Lung (tissue), 11 donors: ENCODE measurements at regions not wholly inside any gene's neighbourhood (a gene's known extent, or its start where the extent isn't known, plus 50 kb on each side); places are given as distances from the start of the nearest gene placed in this dataset.
"Not testable (repeated sequence)": the region's sequence is repeated elsewhere in the genome, so short reads cannot be mapped to it uniquely, and the experiment has no call there.

Experiments
- ATAC-seq: fragments of 200-7000 bp; cut with Tn5 transposase; one replicate; pipeline ENCODE4 v1.9.1; 2020; ENCODE audit warnings: moderate number of reproducible peaks; ENCODE audit not compliant: insufficient read depth, low FRiP score
- DNase-seq, 3 donors: peaks; one replicate each; pipeline ENCODE4 v3.0.0-alpha.2; 2013 to 2017
- H3K27ac ChIP-seq, 2 donors: one replicate each; pipeline ENCODE4 v1.5.1; 2013; ENCODE audit warnings: mild to moderate bottlenecking in 2 of 2, moderate library complexity in 2 of 2, control low read depth in 1 of 2, inconsistent platforms in 1 of 2, low read depth in 1 of 2, low read length in 1 of 2
- H3K27me3 ChIP-seq, 3 donors: one replicate each; pipeline ENCODE4 v1.5.1; 2013; ENCODE audit warnings: low read length in 2 of 3; ENCODE audit not compliant: control insufficient read depth in 3 of 3, insufficient read depth in 3 of 3
- H3K36me3 ChIP-seq, 4 donors: one replicate each; pipeline ENCODE4 v1.5.1; 2013; ENCODE audit warnings: low read length in 4 of 4, mild to moderate bottlenecking in 1 of 4, moderate library complexity in 1 of 4; ENCODE audit not compliant: control insufficient read depth in 4 of 4, insufficient read depth in 4 of 4
- H3K4me1 ChIP-seq, 5 donors: one replicate each; pipeline ENCODE4 v1.5.1; 2013; ENCODE audit warnings: low read length in 5 of 5, mild to moderate bottlenecking in 2 of 5, moderate library complexity in 1 of 5; ENCODE audit not compliant: control insufficient read depth in 5 of 5, insufficient read depth in 5 of 5
- H3K4me3 ChIP-seq: one replicate; pipeline ENCODE4 v1.5.1; 2013; ENCODE audit warnings: mild to moderate bottlenecking, control low read depth, moderate library complexity
- H3K9ac ChIP-seq, 2 donors: one replicate each; pipeline ENCODE4 v1.5.1; 2013; ENCODE audit warnings: low read length in 2 of 2, control low read depth in 1 of 2; ENCODE audit not compliant: insufficient read depth in 1 of 2
- H3K9me3 ChIP-seq, 4 donors: one replicate each; pipeline ENCODE4 v1.5.1; 2013; ENCODE audit warnings: low read length in 3 of 4, mild to moderate bottlenecking in 1 of 4, moderate library complexity in 1 of 4; ENCODE audit not compliant: control insufficient read depth in 4 of 4, insufficient read depth in 3 of 4
- WGBS, 2 donors: extraction: QIAGEN DNeasy Blood & Tissue Kit; methylation state at CpG; one replicate each; pipeline ENCODE4 v1.1.7; 2013; 5-methylcytosine and 5-hydroxymethylcytosine counted together
- TF ChIP-seq, protein P1 (sequence below): IDR thresholded peaks from 2 replicates; pipeline ENCODE4 v1.5.1; 2012; ENCODE audit warnings: mild to moderate bottlenecking; ENCODE audit errors: control extremely low read depth, extremely low read depth
- donor health status: control.
- donor health status: control.
- donor health status: Bipolar disorder and iron deficiency.
- donor health status: healthy.
- donor health status: DM: yes; HTN: yes; CAD: no.

GRCh38 chr7:34354011-34354410 is 304.0 kb upstream of the NPSR1 start:
- Histone ChIP-seq H3K4me1 (no peaks in the 10 kb centered on the region), H3K9ac (no peak overlapping the region), H3K27me3 (no peaks in the 10 kb centered on the region), H3K9me3 (no peaks in the 10 kb centered on the region), H3K27ac (no peak overlapping the region), H3K36me3 (no peaks in the 10 kb centered on the region), H3K4me3 (no peak overlapping the region)
- TF ChIP-seq, protein P1, sequence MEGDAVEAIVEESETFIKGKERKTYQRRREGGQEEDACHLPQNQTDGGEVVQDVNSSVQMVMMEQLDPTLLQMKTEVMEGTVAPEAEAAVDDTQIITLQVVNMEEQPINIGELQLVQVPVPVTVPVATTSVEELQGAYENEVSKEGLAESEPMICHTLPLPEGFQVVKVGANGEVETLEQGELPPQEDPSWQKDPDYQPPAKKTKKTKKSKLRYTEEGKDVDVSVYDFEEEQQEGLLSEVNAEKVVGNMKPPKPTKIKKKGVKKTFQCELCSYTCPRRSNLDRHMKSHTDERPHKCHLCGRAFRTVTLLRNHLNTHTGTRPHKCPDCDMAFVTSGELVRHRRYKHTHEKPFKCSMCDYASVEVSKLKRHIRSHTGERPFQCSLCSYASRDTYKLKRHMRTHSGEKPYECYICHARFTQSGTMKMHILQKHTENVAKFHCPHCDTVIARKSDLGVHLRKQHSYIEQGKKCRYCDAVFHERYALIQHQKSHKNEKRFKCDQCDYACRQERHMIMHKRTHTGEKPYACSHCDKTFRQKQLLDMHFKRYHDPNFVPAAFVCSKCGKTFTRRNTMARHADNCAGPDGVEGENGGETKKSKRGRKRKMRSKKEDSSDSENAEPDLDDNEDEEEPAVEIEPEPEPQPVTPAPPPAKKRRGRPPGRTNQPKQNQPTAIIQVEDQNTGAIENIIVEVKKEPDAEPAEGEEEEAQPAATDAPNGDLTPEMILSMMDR = no peak
- WGBS, 2 donors = 79 to 81% methylated on average over 3 of the region's 3 CpGs
- DNase-seq (no peak), ATAC-seq (no peak)

GRCh38 chr7:34354899-34355298 is 303.1 kb upstream of the NPSR1 start:
- no peak overlapping the region for H3K27ac ChIP-seq
- TF ChIP-seq, protein P1 = no peak
- no peaks in the 10 kb centered on the region for H3K9me3 ChIP-seq
- no peak overlapping the region for H3K9ac ChIP-seq
- no peak overlapping the region for H3K4me3 ChIP-seq
- DNase-seq = no peak
- H3K36me3 ChIP-seq = no peaks in the 10 kb centered on the region
- H3K4me1 ChIP-seq = no peaks in the 10 kb centered on the region
- H3K27me3 ChIP-seq = no peaks in the 10 kb centered on the region
- no peak for ATAC-seq

DNA sequence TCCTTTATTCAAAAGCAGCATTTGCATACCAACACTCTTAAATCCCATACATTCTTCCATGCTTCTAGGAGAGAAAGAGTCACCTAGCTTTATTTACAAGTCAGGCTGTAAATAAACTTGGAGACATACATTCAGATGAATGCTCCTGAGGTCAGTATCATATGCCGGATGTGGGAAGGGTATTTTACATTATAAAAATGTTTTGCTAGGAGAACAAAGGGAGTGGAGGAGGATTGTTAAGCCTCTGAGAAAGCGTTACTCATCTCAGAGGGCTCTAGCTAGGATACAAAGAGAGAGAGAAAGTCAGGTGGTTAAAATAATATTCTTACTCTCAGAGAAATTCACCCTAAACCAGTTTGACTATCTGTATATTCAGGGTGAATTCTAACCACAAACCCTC is 300.9 kb upstream of the NPSR1 start:
- TF ChIP-seq, protein P1 = no peak
- no peaks in the 10 kb centered on the region for H3K4me1 ChIP-seq
- no peak for ATAC-seq
- no peak overlapping the region for H3K27ac ChIP-seq
- DNase-seq = no peak
- 54 to 78% methylated on average over 2 of the region's 2 CpGs for WGBS, 2 donors
- no peaks in the 10 kb centered on the region for H3K27me3 ChIP-seq
- H3K36me3 ChIP-seq = no peaks in the 10 kb centered on the region
- no peaks in the 10 kb centered on the region for H3K9me3 ChIP-seq
- no peak overlapping the region for H3K9ac ChIP-seq
- no peak overlapping the region for H3K4me3 ChIP-seq

- Histone ChIP-seq H3K4me1 (no peaks in the 10 kb centered on the region), H3K4me3 (no peak overlapping the region), H3K36me3 (no peaks in the 10 kb centered on the region), H3K27ac (no peak overlapping the region), H3K9me3 (peaks cover 0 to 2% (median 0%) of the 10 kb centered on the region in 4 donors), H3K27me3 (no peaks in the 10 kb centered on the region), H3K9ac (no peak overlapping the region)
- ATAC-seq (no peak), DNase-seq (no peak)
- WGBS, 2 donors = 81 to 83% methylated on average over 8 of the region's 8 CpGs
- TF ChIP-seq, protein P1 = no peak
Observed at GRCh38 chr7:34357946-34358345, 300.1 kb upstream of the NPSR1 start.

GRCh38 chr7:34358578-34358977 is 299.4 kb upstream of the NPSR1 start:
- H3K27ac ChIP-seq, H3K27me3 ChIP-seq, H3K4me3 ChIP-seq, DNase-seq, H3K9ac ChIP-seq, H3K4me1 ChIP-seq, ATAC-seq, H3K9me3 ChIP-seq, H3K36me3 ChIP-seq: not testable (repeated sequence)
- 80 to 85% methylated on average over 1 of the region's 1 CpG for WGBS, 2 donors
